Right renal pelvis (tissue), 4 donors: ENCODE measurements at regions not wholly inside any gene's neighbourhood (a gene's known extent, or its start where the extent isn't known, plus 50 kb on each side); places are given as distances from the start of the nearest gene placed in this dataset.

Source experiments
- DNase-seq, 4 donors: peaks; one replicate each; pipeline ENCODE4 v3.0.0-alpha.2; 2013; ENCODE audit warnings: low read depth in 4 of 4, low spot score in 3 of 4, missing footprints in 1 of 4

DNA sequence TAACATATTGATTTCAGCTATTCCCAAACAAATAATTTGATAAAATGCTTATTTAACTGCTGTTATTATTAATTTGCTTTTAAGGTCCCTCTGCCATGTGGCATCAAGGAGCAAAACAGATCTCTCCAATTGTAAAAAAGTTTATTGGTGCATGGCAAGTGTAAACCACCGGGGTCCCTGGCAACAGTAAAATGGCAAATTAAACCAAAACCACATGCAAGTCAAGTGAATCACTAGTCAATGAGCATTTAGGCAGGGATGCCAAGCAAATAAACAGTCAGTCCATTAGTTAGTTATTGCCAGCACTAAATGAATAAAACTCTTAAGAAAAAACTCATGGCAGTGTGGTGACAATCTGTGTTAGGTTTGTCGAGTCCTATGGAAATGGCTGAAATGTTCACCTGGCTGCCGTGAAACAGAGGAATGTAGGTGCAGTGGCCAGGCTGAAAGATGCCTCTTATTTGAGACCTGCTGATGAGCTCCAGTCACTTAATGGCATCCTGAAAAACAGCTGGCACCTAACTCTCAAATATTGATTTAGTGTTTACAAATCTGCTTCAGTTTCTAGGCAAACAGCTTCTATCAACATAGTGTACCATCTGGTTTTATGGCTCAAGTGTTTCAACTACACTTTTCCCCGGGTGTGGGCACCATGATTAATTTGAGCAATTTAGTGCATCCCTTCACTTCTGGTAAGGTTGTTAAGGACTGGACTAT, 296.5 kb upstream of the ITGA1 start:
- DNase-seq = no peak

GRCh38 chr5:52491818-52492217, 295.9 kb upstream of the ITGA1 start:
- no peak for DNase-seq

DNA sequence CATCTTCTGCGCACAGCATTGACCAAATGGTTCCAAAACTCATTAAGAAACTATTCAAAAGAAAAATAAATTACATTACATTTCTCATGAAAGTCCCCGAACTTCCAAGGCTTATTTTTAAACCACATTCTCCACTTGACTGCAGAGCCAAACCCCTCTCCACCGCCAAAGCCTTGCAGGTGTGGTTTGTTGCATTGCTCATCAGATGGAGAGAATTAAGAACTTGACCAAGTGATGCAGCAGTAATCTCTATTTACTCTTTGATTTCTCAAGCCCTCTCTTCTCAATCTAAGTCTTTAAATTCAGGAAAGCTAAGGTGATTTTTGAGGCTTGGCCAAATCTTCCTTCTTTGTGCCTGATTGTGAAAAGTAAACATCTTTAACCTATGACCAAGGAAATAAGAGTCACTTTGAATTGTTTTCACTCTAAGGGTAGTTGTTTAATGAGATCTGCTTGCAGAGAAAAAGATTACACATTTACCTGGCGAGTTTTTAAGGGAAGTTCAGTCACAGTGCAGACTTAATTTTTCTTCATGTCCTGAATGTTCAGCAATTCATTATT, 290.5 kb upstream of the ITGA1 start:
- DNase-seq = no peak

DNA sequence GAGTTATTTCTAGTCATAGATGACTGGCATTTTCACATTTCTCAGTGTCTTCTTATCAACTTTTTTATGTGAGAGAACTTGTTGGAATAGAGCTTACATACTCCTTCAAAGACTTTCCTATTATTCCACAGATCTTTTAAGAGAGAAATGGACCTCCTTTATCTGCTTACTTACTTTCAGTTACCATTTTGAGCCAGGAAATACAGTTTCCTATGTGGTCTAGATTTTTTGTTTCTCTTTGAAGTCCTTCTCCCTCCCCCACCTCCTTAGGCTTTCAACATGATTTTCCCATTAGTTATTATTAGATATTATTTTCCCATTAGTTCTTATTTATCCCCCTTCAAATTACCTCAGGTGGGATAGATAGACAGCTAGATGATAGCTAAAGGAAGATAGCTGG, 289.1 kb upstream of the ITGA1 start:
- DNase-seq = no peak

- DNase-seq = no peak
These were observed 285.2 kb upstream of the ITGA1 start for GRCh38 chr5:52502460-52502999.

DNA sequence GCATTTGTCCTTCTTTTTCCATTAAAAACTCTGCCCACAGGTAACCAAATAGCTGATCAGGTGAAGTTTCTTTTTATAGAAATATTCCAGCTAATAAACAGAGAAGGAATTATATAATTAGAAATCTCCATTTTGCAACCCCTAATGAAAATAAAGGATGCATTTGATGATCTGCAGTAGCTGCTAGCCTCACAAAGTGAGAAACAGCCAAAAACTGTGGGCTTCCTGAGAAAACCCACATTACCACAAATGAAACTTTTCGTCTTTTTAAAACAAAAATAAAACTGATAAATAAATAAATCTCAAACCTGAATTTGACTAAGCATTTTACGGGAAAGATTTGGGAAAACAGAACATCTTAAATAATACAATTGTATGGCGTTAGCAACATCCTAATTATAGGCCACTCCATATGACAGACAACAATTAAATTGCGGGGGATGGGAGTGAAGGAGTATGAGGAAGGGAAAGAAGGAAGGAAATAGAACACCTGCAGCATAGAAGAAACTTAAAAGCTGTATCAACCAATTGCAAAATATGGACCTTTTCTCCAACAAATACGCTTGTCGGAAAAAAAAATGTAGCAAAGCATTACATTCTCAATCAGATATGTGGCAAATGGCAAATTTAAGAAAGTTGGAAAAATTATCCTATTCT, 283.0 kb upstream of the ITGA1 start:
- DNase-seq = no peak

DNA sequence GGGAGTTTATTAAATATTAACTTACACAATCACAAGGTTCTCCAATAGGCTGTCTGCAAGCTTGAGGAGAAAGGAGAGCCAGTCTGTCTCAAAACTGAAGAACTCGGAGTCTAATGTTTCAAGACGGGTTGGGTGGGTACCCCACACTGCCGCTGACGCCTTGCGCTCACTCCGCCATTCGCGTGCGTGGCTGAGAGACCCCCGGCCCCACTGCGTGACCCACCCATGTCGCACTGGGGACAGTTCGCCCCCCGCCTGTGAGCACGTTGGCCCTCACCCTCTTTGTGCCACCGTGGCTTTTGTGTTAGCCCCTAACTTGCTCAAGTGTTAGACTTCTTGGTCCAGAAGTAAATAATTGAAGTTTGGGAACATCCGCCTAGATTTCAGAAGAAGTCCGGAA, 270.0 kb upstream of the ITGA1 start:
- no peak for DNase-seq

- no peak for DNase-seq
These were observed 267.5 kb upstream of the ITGA1 start for GRCh38 chr5:52520171-52520570.

DNA sequence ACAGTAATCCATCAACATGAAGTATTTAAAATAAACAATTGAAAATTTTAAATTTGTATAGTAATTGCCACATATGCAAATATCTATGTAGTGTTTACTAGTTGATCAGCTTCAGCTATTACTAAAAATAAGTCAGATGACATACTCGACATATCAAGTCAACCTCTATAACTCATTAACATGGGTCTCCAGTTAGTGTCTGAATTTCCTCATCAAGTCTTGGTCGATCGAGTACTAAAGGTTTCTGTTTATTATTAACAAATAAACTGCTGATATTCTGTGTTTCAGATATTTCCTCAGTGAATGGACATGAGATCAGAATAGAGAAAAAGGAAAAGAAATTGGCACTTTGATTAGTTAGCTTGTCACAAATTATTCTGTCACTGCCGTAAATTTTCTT, 266.5 kb upstream of the ITGA1 start:
- DNase-seq = no peak

DNA sequence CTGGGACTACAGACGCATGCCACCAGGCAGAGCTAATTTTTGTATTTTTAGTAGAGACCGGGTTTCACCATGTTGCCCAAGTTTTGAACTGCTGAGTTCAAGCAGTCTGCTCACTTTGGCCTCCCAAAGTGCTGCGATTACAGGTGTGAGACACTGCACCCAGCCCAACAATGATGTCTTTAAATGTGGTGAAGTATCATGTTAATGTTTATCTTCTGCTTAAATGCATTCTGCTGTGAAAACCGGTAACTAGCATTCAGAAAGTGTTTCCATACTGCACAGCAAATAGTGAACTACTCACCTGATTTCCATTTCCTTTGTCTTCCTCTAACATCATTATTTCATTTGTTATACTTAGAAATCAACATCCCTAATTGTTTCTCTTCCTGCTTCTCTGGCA, 264.0 kb upstream of the ITGA1 start:
- DNase-seq = no peak

DNA sequence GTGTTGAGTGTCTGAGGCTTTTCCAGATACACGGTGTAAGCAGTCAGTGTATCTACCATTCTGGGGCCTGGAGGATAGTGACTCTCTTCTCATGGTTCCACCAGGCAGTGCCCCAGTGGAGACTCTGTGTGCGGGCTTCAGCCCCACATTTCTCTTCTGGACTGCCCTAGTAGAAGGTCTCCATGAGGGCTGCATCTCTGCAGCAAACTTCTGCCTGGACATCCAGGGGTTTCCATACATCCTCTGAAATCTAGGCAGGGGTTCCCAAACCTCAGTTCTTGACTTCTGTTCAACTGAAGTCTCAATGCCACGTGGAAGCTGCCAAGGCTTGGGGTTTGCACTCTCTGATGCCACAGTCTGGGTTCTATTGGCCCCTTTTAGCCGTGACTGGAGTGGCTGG, 256.6 kb upstream of the ITGA1 start:
- DNase-seq = no peak

DNA sequence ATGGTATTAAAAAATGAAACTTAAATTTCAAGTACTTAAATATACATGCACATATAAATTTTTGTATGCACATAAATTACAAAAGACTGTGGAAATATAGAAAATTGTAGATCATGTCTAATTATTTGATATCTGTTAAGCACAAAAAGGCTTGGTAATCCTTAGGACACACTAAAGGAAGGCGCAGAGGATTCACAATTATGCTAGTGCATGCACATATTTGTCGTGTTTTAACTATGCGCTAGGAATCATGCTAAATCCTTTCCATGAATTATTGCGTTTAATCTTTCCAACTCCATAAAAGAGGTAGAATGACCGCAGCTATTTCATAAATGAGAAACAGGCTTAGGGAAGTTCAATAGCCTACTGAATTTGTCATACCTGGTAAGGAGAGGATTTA, 244.1 kb upstream of the ITGA1 start:
- DNase-seq = no peak

DNA sequence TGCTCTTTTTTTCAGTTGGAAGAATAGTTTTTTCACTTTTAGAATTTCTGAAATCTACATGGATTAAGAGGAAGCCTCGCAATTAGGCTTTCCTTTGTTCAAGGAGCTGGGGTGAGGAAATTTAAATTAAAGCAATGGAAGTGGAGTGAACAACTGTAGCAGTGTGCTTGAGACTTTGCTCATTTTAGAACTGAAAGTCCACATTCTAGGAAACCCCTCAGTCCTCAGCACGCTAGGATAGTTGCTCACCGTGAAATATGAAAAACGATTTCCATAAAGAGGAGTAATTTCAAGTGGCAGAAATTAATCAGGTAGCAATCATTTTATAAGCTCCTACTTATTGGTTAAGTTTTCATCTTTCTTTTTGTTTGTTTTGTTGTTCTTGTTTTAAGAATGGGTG, 243.0 kb upstream of the ITGA1 start:
- no peak for DNase-seq

DNA sequence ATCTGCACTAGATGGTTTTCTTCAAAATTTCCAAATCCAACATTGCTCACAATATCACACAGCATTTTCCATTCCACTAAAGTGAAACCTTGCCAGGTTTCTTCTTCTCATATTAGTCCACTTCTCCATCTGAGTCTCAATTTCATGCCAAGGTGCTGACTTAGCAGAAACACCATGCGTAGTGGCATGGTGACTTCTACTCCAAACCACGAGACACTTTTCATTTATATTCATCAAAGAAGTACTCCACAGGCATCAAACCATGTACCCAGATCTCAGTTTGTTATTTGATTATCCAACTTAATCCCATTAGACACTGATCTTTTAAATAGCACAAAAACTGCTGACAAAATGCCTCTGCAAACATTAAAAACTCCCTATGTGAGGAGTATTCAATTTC, 233.4 kb upstream of the ITGA1 start:
- DNase-seq = no peak

GRCh38 chr5:52560366-52560765, 227.3 kb upstream of the ITGA1 start:
- DNase-seq = no peak

DNA sequence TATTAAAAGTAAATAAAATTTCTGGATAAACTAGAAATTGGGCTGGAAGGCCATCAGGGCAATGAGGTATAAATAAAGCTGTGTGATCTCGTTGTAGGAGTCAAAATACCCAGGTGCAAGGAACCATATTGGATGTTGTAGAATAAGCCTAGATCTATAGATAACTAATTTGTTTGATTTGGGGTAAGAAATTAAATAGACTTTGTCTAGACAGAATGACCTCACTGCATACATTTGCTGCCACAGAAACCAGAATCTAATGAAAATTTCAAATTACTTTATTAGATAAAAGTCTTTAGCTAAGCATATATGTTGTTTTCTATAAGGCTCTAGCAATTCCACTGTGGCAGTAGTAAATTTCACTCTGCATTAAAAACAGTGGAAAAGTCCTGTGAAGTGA, 225.2 kb upstream of the ITGA1 start:
- DNase-seq = no peak

GRCh38 chr5:52564587-52564986, 223.1 kb upstream of the ITGA1 start:
- DNase-seq = no peak

- DNase-seq = no peak
These were observed 210.2 kb upstream of the ITGA1 start for GRCh38 chr5:52577546-52577945.

DNA sequence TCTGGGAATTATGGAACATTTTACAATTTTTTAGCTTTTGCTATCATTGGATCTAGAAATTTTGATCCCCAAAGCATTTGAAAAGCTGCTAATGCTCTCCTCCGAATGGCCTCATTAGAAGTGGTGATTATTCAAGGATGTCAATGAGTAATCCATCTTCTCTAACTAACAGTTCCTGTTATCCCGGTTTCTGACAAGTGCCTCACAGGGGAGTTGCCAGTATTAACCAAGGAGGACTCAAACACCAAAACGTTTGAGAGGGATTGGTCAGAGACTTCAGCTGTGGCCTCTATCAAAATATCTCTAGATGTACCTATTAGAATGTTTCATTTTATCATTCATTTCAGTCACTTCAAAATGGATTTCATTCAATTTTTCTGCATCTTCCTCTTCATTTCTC, 208.3 kb upstream of the ITGA1 start:
- DNase-seq = no peak

GRCh38 chr5:52580921-52581320, 206.8 kb upstream of the ITGA1 start:
- DNase-seq = no peak

GRCh38 chr5:52582313-52582712, 205.4 kb upstream of the ITGA1 start:
- no peak for DNase-seq

GRCh38 chr5:52587131-52587530, 200.6 kb upstream of the ITGA1 start:
- no peak for DNase-seq
